Fibroblast of lung (primary cell): ENCODE measurements at regions not wholly inside any gene's neighbourhood (a gene's known extent, or its start where the extent isn't known, plus 50 kb on each side); places are given as distances from the start of the nearest gene placed in this dataset.
"Not testable (repeated sequence)": the region's sequence is repeated elsewhere in the genome, so short reads cannot be mapped to it uniquely, and the experiment has no call there.

ENCODE experiments used
- EZH2 ChIP-seq: IDR thresholded peaks from 2 replicates; pipeline ENCODE4 v1.5.1; 2012; ENCODE audit warnings: low read length, control low read depth, mild to moderate bottlenecking; ENCODE audit errors: missing control alignments
- TF ChIP-seq, protein P1 (sequence below), 2 donors: IDR thresholded peaks in 1 of 2; conservative IDR thresholded peaks in 1 of 2; 1 replicate in 1 of 2; 2 replicates in 1 of 2; pipeline ENCODE4 v1.5.1; 2011 to 2012; ENCODE audit warnings: low read length in 2 of 2, control low read depth in 1 of 2, inconsistent platforms in 1 of 2, low read depth in 1 of 2, mild to moderate bottlenecking in 1 of 2

DNA sequence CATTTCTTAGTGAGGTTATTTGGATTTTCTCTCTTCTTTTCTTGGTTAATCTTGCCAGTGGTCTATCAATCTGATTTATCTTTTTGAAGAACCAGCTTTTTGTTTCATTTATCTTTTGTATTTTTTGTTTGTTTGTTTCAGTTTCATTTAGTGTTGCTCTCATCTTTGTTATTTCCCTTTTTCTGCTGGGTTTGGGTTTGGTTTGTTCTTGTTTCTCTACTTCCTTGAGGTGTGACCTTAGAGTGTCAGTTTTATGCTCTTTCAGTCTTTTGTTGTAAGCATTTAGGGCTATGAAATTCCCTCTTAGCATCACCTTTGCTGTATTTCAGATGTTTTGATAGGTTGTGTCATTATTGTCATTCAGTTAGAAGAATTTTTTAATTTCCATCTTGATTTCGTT is 101.4 kb upstream of the EPB41L4A start:
- TF ChIP-seq, protein P1, sequence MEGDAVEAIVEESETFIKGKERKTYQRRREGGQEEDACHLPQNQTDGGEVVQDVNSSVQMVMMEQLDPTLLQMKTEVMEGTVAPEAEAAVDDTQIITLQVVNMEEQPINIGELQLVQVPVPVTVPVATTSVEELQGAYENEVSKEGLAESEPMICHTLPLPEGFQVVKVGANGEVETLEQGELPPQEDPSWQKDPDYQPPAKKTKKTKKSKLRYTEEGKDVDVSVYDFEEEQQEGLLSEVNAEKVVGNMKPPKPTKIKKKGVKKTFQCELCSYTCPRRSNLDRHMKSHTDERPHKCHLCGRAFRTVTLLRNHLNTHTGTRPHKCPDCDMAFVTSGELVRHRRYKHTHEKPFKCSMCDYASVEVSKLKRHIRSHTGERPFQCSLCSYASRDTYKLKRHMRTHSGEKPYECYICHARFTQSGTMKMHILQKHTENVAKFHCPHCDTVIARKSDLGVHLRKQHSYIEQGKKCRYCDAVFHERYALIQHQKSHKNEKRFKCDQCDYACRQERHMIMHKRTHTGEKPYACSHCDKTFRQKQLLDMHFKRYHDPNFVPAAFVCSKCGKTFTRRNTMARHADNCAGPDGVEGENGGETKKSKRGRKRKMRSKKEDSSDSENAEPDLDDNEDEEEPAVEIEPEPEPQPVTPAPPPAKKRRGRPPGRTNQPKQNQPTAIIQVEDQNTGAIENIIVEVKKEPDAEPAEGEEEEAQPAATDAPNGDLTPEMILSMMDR (conservative IDR thresholded peaks at IDR 0.05 in 1 of 2, IDR thresholded peaks at IDR 0.05 in 1 of 2; ENCODE audit: low read depth in 1 of 2, low read length in 2 of 2): not testable (repeated sequence)
- not testable (repeated sequence) for TF ChIP-seq EZH2
